Smooth muscle cell (in vitro differentiated cells): ENCODE measurements at regions not wholly inside any gene's neighbourhood (a gene's known extent, or its start where the extent isn't known, plus 50 kb on each side); places are given as distances from the start of the nearest gene placed in this dataset.

Experiments used
- DNase-seq: peaks from one replicate; lab custom pipeline; 2025; ENCODE audit not compliant: unreplicated experiment; lab: John Stamatoyannopoulos, UW
- H2AFZ ChIP-seq: fragments of 200-600 bp; sonication (generic); 2 replicates; pipeline ENCODE4 v1.6.0; 2016; ENCODE audit warnings: antibody characterized with exemption, low read depth, mild to moderate bottlenecking
- H3F3A ChIP-seq: fragments of 200-600 bp; sonication (generic); 2 replicates; pipeline ENCODE4 v1.6.0; 2017; ENCODE audit warnings: antibody characterized with exemption, low read depth
- H3K27ac ChIP-seq: fragments of 200-600 bp; sonication (generic); 2 replicates; pipeline ENCODE4 v1.5.1; 2016; ENCODE audit warnings: low read depth, mild to moderate bottlenecking
- H3K27me3 ChIP-seq: fragments of 200-600 bp; sonication (generic); 2 replicates; pipeline ENCODE4 v1.6.1; 2016; ENCODE audit warnings: low read depth, mild to moderate bottlenecking
- H3K36me3 ChIP-seq: fragments of 200-600 bp; sonication (generic); 2 replicates; pipeline ENCODE4 v1.5.1; 2016; ENCODE audit warnings: low read depth
- H3K4me1 ChIP-seq: fragments of 200-600 bp; sonication (generic); 2 replicates; pipeline ENCODE4 v1.5.1; 2016; ENCODE audit warnings: low read depth
- H3K4me2 ChIP-seq: fragments of 200-600 bp; sonication (generic); 2 replicates; pipeline ENCODE4 v1.6.0; 2016; ENCODE audit warnings: mild to moderate bottlenecking
- H3K4me3 ChIP-seq: fragments of 200-600 bp; sonication (generic); 2 replicates; pipeline ENCODE4 v1.5.1; 2016; ENCODE audit warnings: mild to moderate bottlenecking
- H3K79me2 ChIP-seq: fragments of 200-600 bp; sonication (generic); 2 replicates; pipeline ENCODE4 v1.6.0; 2016; ENCODE audit warnings: low read depth, mild to moderate bottlenecking
- H3K9ac ChIP-seq: fragments of 200-600 bp; sonication (generic); 2 replicates; pipeline ENCODE4 v1.6.0; 2016; ENCODE audit warnings: low read depth
- H3K9me3 ChIP-seq: fragments of 200-600 bp; sonication (generic); replicated peaks from 2 replicates; pipeline ENCODE4 v1.5.1; 2016; ENCODE audit warnings: low read depth
- H4K20me1 ChIP-seq: fragments of 200-600 bp; sonication (generic); 2 replicates; pipeline ENCODE4 v1.6.0; 2016; ENCODE audit warnings: low read depth
- WGBS: methylation state at CpG from one replicate; pipeline ENCODE4 v1.1.7; 2016; ENCODE audit warnings: low lambda C conversion rate; 5-methylcytosine and 5-hydroxymethylcytosine counted together
- TF ChIP-seq, protein P1 (sequence below): fragments of 200-600 bp; sonication (generic); IDR thresholded peaks from 2 replicates; pipeline ENCODE4 v1.5.1; 2017; ENCODE audit warnings: borderline replicate concordance, mild to moderate bottlenecking, antibody characterized with exemption; ENCODE audit not compliant: insufficient read depth, poor library complexity, severe bottlenecking

DNA sequence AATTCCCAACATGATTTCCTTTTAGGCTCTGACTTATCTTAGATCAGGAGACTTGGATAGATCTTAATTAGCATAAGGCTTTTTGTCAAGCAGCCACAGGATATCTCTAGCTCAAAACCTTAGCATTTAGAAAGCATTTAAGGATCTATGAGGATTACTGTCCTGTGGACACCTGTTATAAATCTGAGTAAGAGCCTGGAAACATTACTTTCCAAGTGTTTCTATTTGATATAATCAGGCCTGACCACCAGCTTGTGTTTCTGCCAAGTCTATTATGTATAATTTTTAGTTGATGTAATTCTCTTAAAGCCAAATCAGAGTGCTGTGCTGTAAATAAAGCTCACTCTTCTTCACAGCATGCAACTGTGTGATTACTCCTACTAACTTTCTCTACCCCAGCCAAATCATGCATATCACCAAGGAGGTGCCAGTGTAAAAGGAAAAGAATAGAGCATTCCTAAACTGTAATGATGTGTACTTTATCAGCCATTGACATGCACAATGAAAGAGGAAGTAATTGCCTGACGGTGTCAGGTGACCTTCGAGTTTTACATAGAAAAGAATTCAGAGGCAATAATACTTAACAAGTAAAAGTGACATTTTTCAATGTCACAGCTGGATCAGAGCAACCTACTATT is 309.9 kb upstream of the PRMT6 start:
- no peak for DNase-seq
- no peak overlapping the region for H3K9ac ChIP-seq
- no peak overlapping the region for H3K27ac ChIP-seq
- H3K79me2 ChIP-seq, result no peaks in the 10 kb centered on the region
- H4K20me1 ChIP-seq, result no peaks in the 10 kb centered on the region
- H3K9me3 ChIP-seq, result no peaks in the 10 kb centered on the region
- H3F3A ChIP-seq, result no peaks in the 10 kb centered on the region
- H3K27me3 ChIP-seq, result no peaks in the 10 kb centered on the region
- no peak overlapping the region for H2AFZ ChIP-seq
- TF ChIP-seq, protein P1, sequence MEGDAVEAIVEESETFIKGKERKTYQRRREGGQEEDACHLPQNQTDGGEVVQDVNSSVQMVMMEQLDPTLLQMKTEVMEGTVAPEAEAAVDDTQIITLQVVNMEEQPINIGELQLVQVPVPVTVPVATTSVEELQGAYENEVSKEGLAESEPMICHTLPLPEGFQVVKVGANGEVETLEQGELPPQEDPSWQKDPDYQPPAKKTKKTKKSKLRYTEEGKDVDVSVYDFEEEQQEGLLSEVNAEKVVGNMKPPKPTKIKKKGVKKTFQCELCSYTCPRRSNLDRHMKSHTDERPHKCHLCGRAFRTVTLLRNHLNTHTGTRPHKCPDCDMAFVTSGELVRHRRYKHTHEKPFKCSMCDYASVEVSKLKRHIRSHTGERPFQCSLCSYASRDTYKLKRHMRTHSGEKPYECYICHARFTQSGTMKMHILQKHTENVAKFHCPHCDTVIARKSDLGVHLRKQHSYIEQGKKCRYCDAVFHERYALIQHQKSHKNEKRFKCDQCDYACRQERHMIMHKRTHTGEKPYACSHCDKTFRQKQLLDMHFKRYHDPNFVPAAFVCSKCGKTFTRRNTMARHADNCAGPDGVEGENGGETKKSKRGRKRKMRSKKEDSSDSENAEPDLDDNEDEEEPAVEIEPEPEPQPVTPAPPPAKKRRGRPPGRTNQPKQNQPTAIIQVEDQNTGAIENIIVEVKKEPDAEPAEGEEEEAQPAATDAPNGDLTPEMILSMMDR, result no peak
- H3K4me3 ChIP-seq, result no peak overlapping the region
- WGBS, result 29% methylated on average over 2 of the region's 2 CpGs
- H3K4me1 ChIP-seq, result peaks cover 15% of the 10 kb centered on the region
- H3K4me2 ChIP-seq, result no peak overlapping the region
- H3K36me3 ChIP-seq, result no peaks in the 10 kb centered on the region

DNA sequence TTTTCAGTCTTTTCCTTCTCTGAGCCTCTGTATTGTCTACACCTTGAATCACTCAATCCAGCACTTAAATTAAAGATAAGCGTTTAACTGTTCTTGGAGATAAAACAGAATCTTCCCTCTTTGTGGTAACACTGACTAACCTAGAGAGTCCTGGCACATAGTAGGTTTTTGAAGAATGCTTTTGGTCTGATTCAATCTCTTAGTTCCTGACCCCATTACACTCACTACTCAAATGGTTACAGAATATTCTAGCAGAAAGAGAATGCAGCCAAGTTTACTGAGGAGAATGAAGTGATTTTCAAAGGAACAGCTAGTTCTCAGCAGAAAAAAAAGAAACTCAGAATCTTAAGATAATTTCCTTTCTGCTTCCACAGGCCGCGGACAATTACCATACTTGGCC is 309.2 kb upstream of the PRMT6 start:
- Histone ChIP-seq H3K27me3 (no peaks in the 10 kb centered on the region), H3K4me1 (peaks cover 15% of the 10 kb centered on the region), H3K4me2 (no peak overlapping the region), H3K9me3 (no peaks in the 10 kb centered on the region), H3F3A (no peaks in the 10 kb centered on the region), H3K79me2 (no peaks in the 10 kb centered on the region), H3K9ac (no peak overlapping the region), H3K4me3 (no peak overlapping the region), H3K36me3 (no peaks in the 10 kb centered on the region), H3K27ac (no peak overlapping the region), H2AFZ (no peak overlapping the region), H4K20me1 (no peaks in the 10 kb centered on the region)
- DNase-seq, result no peak
- TF ChIP-seq, protein P1, result no peak
- WGBS, result 60% methylated on average over 3 of the region's 3 CpGs

DNA sequence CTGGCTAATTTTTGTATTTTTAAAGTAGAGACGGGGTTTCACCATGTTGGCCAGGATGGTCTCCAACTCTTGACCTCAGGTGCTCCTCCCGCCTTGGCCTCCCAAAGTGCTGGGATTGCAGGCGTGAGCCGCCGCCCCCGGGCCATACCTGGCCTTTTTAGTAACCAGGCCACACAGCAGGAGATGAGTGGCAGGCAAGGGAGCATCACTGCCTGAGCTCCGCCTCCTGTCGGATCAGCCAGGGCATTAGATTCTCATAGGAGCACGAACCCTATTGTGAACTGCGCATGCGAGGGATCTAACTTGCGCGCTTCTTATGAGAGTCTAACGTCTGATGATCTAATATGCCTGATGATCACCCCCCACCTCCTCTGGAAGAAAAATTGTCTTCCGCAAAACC is 308.7 kb upstream of the PRMT6 start:
- Histone ChIP-seq H3K27ac (no peak overlapping the region), H3K9ac (no peak overlapping the region), H3F3A (no peaks in the 10 kb centered on the region), H2AFZ (no peak overlapping the region), H3K27me3 (no peaks in the 10 kb centered on the region), H3K79me2 (no peaks in the 10 kb centered on the region), H3K9me3 (no peaks in the 10 kb centered on the region), H3K4me3 (no peak overlapping the region), H3K36me3 (no peaks in the 10 kb centered on the region), H3K4me2 (no peak overlapping the region), H4K20me1 (no peaks in the 10 kb centered on the region), H3K4me1 (peaks cover 15% of the 10 kb centered on the region)
- no peak for DNase-seq
- TF ChIP-seq, protein P1, result no peak
- 93% methylated on average over 15 of the region's 15 CpGs for WGBS

DNA sequence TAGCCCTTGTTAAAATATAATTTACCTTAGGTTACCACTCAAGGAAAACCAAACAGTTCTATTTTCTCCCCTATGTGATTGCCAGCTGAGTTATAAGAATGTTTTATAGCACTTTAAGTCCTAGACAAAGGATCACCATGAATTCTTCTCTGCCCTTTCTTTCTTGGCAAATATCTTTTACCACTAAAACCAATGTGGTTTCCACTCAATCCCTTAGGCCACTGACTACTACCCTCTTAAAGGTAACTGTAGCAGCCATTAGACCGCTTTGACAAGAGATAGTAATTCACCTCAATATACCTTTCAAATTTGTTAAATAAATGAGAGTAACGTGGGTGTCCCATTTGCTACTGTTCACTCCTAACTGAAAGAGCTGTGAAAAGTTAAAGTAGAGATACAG is 307.9 kb upstream of the PRMT6 start:
- Histone ChIP-seq H2AFZ (no peak overlapping the region), H4K20me1 (no peaks in the 10 kb centered on the region), H3K27me3 (no peaks in the 10 kb centered on the region), H3K79me2 (no peaks in the 10 kb centered on the region), H3K27ac (no peak overlapping the region), H3K4me1 (peaks cover 15% of the 10 kb centered on the region), H3K9ac (no peak overlapping the region), H3K36me3 (no peaks in the 10 kb centered on the region), H3K4me2 (no peak overlapping the region), H3K9me3 (no peaks in the 10 kb centered on the region), H3F3A (no peaks in the 10 kb centered on the region), H3K4me3 (no peak overlapping the region)
- 93% methylated on average over 2 of the region's 2 CpGs for WGBS
- DNase-seq, result no peak
- TF ChIP-seq, protein P1, result no peak
